ENCODE measurements at regions not wholly inside any gene's neighbourhood (a gene's known extent, or its start where the extent isn't known, plus 50 kb on each side); places are given as distances from the start of the nearest gene placed in this dataset.
"Not testable (repeated sequence)": the region's sequence is repeated elsewhere in the genome, so short reads cannot be mapped to it uniquely, and the experiment has no call there.

GRCh38 chr4:167939863-167940616 is 152.3 kb upstream of the ANXA10 start:
- no peak for DNase-seq

GRCh38 chr4:167943872-167944505 is 148.3 kb upstream of the ANXA10 start:
- no peak for DNase-seq

- DNase-seq = no peak
Measured at GRCh38 chr4:167944721-167945120, 147.6 kb upstream of the ANXA10 start.

GRCh38 chr4:167955006-167955405 is 137.3 kb upstream of the ANXA10 start:
- DNase-seq = no peak

- no peak for DNase-seq
Measured at GRCh38 chr4:167956676-167957075, 135.7 kb upstream of the ANXA10 start.

GRCh38 chr4:167964766-167965373 is 127.5 kb upstream of the ANXA10 start:
- no peak for DNase-seq

- DNase-seq = no peak
Measured at GRCh38 chr4:167966143-167966542, 126.2 kb upstream of the ANXA10 start.

GRCh38 chr4:167973513-167973912 is 118.8 kb upstream of the ANXA10 start:
- no peak for DNase-seq

- no peak for DNase-seq
Measured at GRCh38 chr4:167985565-167985964, 106.8 kb upstream of the ANXA10 start.

- no peak for DNase-seq
Measured at GRCh38 chr4:167986044-167986443, 106.3 kb upstream of the ANXA10 start.

GRCh38 chr4:167987285-167987684 is 105.1 kb upstream of the ANXA10 start:
- no peak for DNase-seq

GRCh38 chr4:167989815-167990214 is 102.5 kb upstream of the ANXA10 start:
- no peak for DNase-seq

- DNase-seq = not testable (repeated sequence)
Measured at GRCh38 chr4:168008112-168008511, 84.2 kb upstream of the ANXA10 start.

GRCh38 chr4:168019019-168019651 is 73.2 kb upstream of the ANXA10 start:
- no peak for DNase-seq

GRCh38 chr4:168019921-168020320 is 72.4 kb upstream of the ANXA10 start:
- DNase-seq = no peak

- no peak for DNase-seq
Measured at GRCh38 chr4:168021666-168022065, 70.7 kb upstream of the ANXA10 start.

- no peak for DNase-seq
Measured at GRCh38 chr4:168028568-168028967, 63.8 kb upstream of the ANXA10 start.

- DNase-seq = no peak
Measured at GRCh38 chr4:168028970-168029597, 63.3 kb upstream of the ANXA10 start.

GRCh38 chr4:168037676-168038075 is 54.7 kb upstream of the ANXA10 start:
- DNase-seq = no peak

- no peak for DNase-seq
Measured at GRCh38 chr4:168039593-168039992, 52.7 kb upstream of the ANXA10 start.
